Neural cell (in vitro differentiated cells): ENCODE measurements at regions not wholly inside any gene's neighbourhood (a gene's known extent, or its start where the extent isn't known, plus 50 kb on each side); places are given as distances from the start of the nearest gene placed in this dataset.
A peak's percentile ranks its signal among the peaks of the same experiment; 100 is the strongest.

Experiments
- H2AFZ ChIP-seq: fragments of 200-600, 300-800 bp; sonication (generic), shearing (Covaris generic); 2 replicates; pipeline ENCODE4 v1.6.0; 2014; ENCODE audit warnings: low read depth, mild to moderate bottlenecking, antibody characterized with exemption, low read length, moderate library complexity
- H3F3A ChIP-seq: fragments of 200-600 bp; shearing (Covaris generic); 2 replicates; pipeline ENCODE4 v1.6.1; 2016; ENCODE audit warnings: mild to moderate bottlenecking, moderate library complexity, mixed read lengths, antibody characterized with exemption, low read length; ENCODE audit not compliant: insufficient read depth, poor library complexity, severe bottlenecking
- H3K27ac ChIP-seq: fragments of 200-600, 300-800 bp; sonication (generic), shearing (Covaris generic); 2 replicates; pipeline ENCODE4 v1.5.1; 2014; ENCODE audit warnings: mild to moderate bottlenecking, low read length, moderate library complexity
- H3K27me3 ChIP-seq: fragments of 300-800, 200-600 bp; sonication (generic), shearing (Covaris generic); 2 replicates; pipeline ENCODE4 v1.6.0; 2014; ENCODE audit warnings: mild to moderate bottlenecking, low read depth, low read length, moderate library complexity; ENCODE audit not compliant: insufficient read depth
- H3K36me3 ChIP-seq: fragments of 300-800, 200-600 bp; sonication (generic), shearing (Covaris generic); 2 replicates; pipeline ENCODE4 v1.5.1; 2014; ENCODE audit warnings: mild to moderate bottlenecking, antibody characterized with exemption, low read length, moderate library complexity; ENCODE audit not compliant: insufficient read depth
- H3K4me2 ChIP-seq: fragments of 300-800, 200-600 bp; sonication (generic), shearing (Covaris generic); 2 replicates; pipeline ENCODE4 v1.6.0; 2014; ENCODE audit warnings: mild to moderate bottlenecking, low read length
- H3K4me3 ChIP-seq: fragments of 300-800, 200-600 bp; sonication (generic), shearing (Covaris generic); 2 replicates; pipeline ENCODE4 v1.5.1; 2014; ENCODE audit warnings: mild to moderate bottlenecking, low read length, moderate library complexity
- H3K79me2 ChIP-seq: fragments of 200-600 bp; shearing (Covaris generic); replicated peaks from 2 replicates; pipeline ENCODE4 v1.6.0; 2014; ENCODE audit warnings: mild to moderate bottlenecking, low read length, moderate library complexity; ENCODE audit not compliant: insufficient read depth
- H3K9ac ChIP-seq: fragments of 300-800, 200-600 bp; sonication (generic), shearing (Covaris generic); 2 replicates; pipeline ENCODE4 v1.6.1; 2016; ENCODE audit warnings: mild to moderate bottlenecking, low read length, mixed read lengths
- H3K9me2 ChIP-seq: fragments of 200-600 bp; shearing (Covaris generic); 2 replicates; pipeline ENCODE4 v1.6.1; 2016; ENCODE audit warnings: mild to moderate bottlenecking, low read length, mixed read lengths; ENCODE audit not compliant: insufficient read depth
- H3K9me3 ChIP-seq: fragments of 200-600, 300-800 bp; sonication (generic), shearing (Covaris generic); 2 replicates; pipeline ENCODE4 v1.6.1; 2016; ENCODE audit warnings: mild to moderate bottlenecking, mixed run types, low read length, moderate library complexity, mixed read lengths
- H4K20me1 ChIP-seq: fragments of 200-600 bp; shearing (Covaris generic); 2 replicates; pipeline ENCODE4 v1.6.1; 2016; ENCODE audit warnings: mild to moderate bottlenecking, mixed run types; ENCODE audit not compliant: insufficient read depth
- CTCF ChIP-seq: fragments of 450-650 bp; IDR thresholded peaks from 2 replicates; pipeline ENCODE4 v1.5.1; 2014; ENCODE audit warnings: antibody characterized with exemption, mild to moderate bottlenecking, moderate library complexity; ENCODE audit not compliant: poor library complexity, severe bottlenecking
- EP300 ChIP-seq: fragments of 450-650 bp; conservative IDR thresholded peaks from 2 replicates; pipeline ENCODE4 v1.6.1; 2014; ENCODE audit warnings: antibody characterized with exemption, mild to moderate bottlenecking, moderate library complexity; ENCODE audit not compliant: poor library complexity, severe bottlenecking
- EZH2 ChIP-seq: fragments of 200-600, 300-800 bp; shearing (Covaris generic), sonication (generic); IDR thresholded peaks from 2 replicates; pipeline ENCODE4 v1.6.1; 2014; ENCODE audit warnings: antibody characterized with exemption, low read length, borderline replicate concordance, mild to moderate bottlenecking; ENCODE audit not compliant: insufficient read depth, poor library complexity, severe bottlenecking
- MXI1 ChIP-seq: fragments of 450-650 bp; conservative IDR thresholded peaks from 2 replicates; pipeline ENCODE4 v1.6.1; 2014; ENCODE audit warnings: antibody characterized with exemption, mild to moderate bottlenecking; ENCODE audit not compliant: poor library complexity, severe bottlenecking
- POLR2AphosphoS5 ChIP-seq: IDR thresholded peaks from 2 replicates; pipeline ENCODE4 v1.6.1; 2012
- RAD21 ChIP-seq: fragments of 450-650 bp; conservative IDR thresholded peaks from 2 replicates; pipeline ENCODE4 v1.6.1; 2014; ENCODE audit warnings: antibody characterized with exemption, mild to moderate bottlenecking, moderate library complexity
- REST ChIP-seq: IDR thresholded peaks from 2 replicates; pipeline ENCODE4 v1.6.1; 2012; ENCODE audit warnings: borderline replicate concordance
- SMC3 ChIP-seq: fragments of 450-650 bp; conservative IDR thresholded peaks from 2 replicates; pipeline ENCODE4 v1.6.1; 2014; ENCODE audit warnings: antibody characterized with exemption, mild to moderate bottlenecking, moderate library complexity; ENCODE audit not compliant: poor library complexity
- TAF1 ChIP-seq: IDR thresholded peaks from 2 replicates; pipeline ENCODE4 v1.6.1; 2012; ENCODE audit warnings: low read depth

- H3K4me3 ChIP-seq, result no peak overlapping the region
- no peaks in the 10 kb centered on the region for H3F3A ChIP-seq
- no peaks in the 10 kb centered on the region for H4K20me1 ChIP-seq
- H3K9me3 ChIP-seq, result no peaks in the 10 kb centered on the region
- H3K36me3 ChIP-seq, result no peaks in the 10 kb centered on the region
- H3K9ac ChIP-seq, result no peak overlapping the region
- no peaks in the 10 kb centered on the region for H3K79me2 ChIP-seq
- H3K4me2 ChIP-seq, result no peak overlapping the region
- no peaks in the 10 kb centered on the region for H3K9me2 ChIP-seq
- H2AFZ ChIP-seq, result no peak overlapping the region
- no peaks in the 10 kb centered on the region for H3K27me3 ChIP-seq
- no peak overlapping the region for H3K27ac ChIP-seq
- peak; percentile 57 for TF ChIP-seq CTCF
- TF ChIP-seq SMC3, result peak; percentile 22
- TF ChIP-seq MXI1, result no peak
- TF ChIP-seq TAF1, result no peak
- no peak for TF ChIP-seq POLR2AphosphoS5
- TF ChIP-seq RAD21, result no peak
Measured at GRCh38 chr14:22314183-22314820, 274.7 kb downstream of the DAD1 start.

DNA sequence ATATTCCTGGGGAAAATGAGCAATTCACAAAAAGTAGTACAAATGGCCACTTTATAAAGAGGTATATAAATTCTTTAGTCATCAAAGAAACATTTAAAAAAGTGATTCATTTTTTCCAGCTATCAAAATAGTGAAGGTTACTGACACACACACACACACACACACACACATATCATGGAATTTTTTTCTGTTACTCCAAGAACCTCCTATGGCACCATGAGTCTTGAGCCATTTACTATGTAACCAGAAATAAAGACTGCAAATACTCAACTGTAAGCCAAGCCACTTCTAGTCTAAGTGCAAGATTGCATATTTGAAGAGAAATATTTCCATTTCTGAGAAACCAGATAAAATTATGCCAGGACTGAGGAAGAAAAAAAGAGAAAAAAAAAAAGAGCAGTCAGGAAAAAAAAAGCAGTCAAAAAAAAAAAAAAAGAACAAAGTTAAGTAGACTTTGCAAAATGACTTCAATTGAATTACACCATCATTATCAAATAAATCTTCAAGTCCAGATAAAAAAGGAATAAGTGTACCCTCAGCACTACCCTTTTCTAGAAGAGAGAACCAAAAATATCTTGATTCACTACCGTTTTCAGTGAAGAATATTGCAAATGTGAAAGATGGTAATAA lies 275.7 kb downstream of the DAD1 start:
- no peak overlapping the region for H3K27ac ChIP-seq
- no peaks in the 10 kb centered on the region for H3K36me3 ChIP-seq
- H3K9ac ChIP-seq, result no peak overlapping the region

More for the DNA sequence above, 275.7 kb downstream of the DAD1 start:
- Histone ChIP-seq H3K27me3 (no peaks in the 10 kb centered on the region), H3K4me2 (no peak overlapping the region), H3K9me3 (no peaks in the 10 kb centered on the region), H3K79me2 (no peaks in the 10 kb centered on the region), H3K9me2 (no peaks in the 10 kb centered on the region), H3K4me3 (no peak overlapping the region), H3F3A (no peaks in the 10 kb centered on the region), H4K20me1 (no peaks in the 10 kb centered on the region), H2AFZ (no peak overlapping the region)
- TF ChIP-seq MXI1 (no peak), REST (no peak), SMC3 (no peak), RAD21 (no peak), TAF1 (no peak), CTCF (no peak), POLR2AphosphoS5 (no peak), EP300 (no peak), EZH2 (no peak)
